ENCODE measurements at regions not wholly inside any gene's neighbourhood (a gene's known extent, or its start where the extent isn't known, plus 50 kb on each side); places are given as distances from the start of the nearest gene placed in this dataset.
A peak's percentile ranks its signal among the peaks of the same experiment; 100 is the strongest.
"Not testable (repeated sequence)": the region's sequence is repeated elsewhere in the genome, so short reads cannot be mapped to it uniquely, and the experiment has no call there.

- TF ChIP-seq CTCF (IDR thresholded peaks at IDR 0.05) = peak; percentile 73
- H3K4me1 Mint-ChIP-seq (ENCODE audit: low read depth) = peaks cover 45% of the 10 kb centered on the region
- no peaks in the 10 kb centered on the region for H3K9me3 Mint-ChIP-seq (ENCODE audit: low read depth)
- peak overlapping the region; percentile 69 for H3K27ac Mint-ChIP-seq (ENCODE audit: unreplicated experiment)
- H3K27me3 Mint-ChIP-seq (ENCODE audit: low read depth) = no peaks in the 10 kb centered on the region
- H3K4me3 Mint-ChIP-seq (ENCODE audit: unreplicated experiment) = peak overlapping the region; percentile 6
- no peaks in the 10 kb centered on the region for H3K36me3 Mint-ChIP-seq (ENCODE audit: low read depth)
- peak; percentile 57 for DNase-seq (ENCODE audit: low spot score)
These were observed 125.8 kb downstream of the MRPL14 start for GRCh38 chr6:44001318-44002066.

DNA sequence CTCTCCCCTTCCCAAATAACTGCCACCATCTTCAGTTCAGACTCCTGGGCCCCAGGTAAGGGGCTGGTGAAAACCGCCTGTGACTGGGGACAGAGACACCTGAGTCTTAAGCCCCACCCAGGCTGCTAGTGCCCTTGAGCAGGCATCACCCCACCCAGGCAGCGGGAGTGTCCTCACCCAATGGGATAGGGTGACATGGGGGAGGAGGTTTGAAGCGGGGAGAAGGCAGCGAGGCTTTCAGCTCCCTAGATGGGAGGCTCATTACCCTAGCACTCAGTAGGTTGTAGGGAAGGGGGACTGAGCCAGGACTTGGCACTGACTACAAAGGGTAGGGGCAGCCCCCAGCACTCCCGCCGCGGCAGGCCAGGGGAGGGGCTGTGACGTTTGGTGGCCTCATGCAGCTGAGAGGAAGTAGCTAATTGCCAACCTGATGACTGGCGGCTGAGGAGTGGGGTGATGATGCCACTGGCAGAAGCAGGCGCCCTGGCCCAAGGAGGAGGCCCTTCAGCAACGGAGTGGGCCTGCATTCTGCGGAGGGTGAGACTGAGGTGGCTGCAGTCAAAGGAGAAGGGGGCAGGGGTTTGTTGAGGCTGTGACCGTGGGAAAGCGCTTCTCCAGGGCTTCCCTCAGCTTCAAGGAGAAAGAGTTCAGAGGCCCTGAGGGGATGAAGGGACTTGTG lies 126.9 kb downstream of the MRPL14 start:
- Mint-ChIP-seq H3K27me3 (ENCODE audit: low read depth) (no peaks in the 10 kb centered on the region), H3K36me3 (ENCODE audit: low read depth) (no peaks in the 10 kb centered on the region), H3K27ac (ENCODE audit: unreplicated experiment) (peak overlapping the region; percentile 71), H3K9me3 (ENCODE audit: low read depth) (peaks cover 4% of the 10 kb centered on the region), H3K4me3 (ENCODE audit: unreplicated experiment) (no peak overlapping the region), H3K4me1 (ENCODE audit: low read depth) (peaks cover 44% of the 10 kb centered on the region)
- no peak for TF ChIP-seq CTCF (IDR thresholded peaks at IDR 0.05)
- DNase-seq (ENCODE audit: low spot score) = peak; percentile 69

DNA sequence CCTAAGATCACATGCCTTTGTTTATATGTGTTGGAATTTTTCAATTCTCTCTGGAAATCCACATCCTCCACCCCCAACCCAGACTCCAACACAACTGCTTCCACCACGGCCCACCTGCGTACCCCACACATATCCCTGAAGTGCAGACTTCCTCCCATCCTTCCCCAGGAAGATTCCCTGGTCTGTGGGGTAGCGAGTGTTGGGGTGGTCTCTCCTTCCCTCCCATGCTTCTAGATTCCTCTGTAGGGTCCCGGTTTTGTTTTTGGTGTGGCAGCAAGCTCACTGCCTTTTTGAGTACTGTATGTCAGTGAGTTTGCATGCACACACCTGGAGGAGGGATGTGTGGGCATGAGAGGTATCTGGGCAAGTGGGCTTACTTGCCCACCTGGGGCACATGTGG lies 127.6 kb downstream of the MRPL14 start:
- Mint-ChIP-seq H3K36me3 (ENCODE audit: low read depth) (no peaks in the 10 kb centered on the region), H3K4me3 (ENCODE audit: unreplicated experiment) (no peak overlapping the region), H3K9me3 (ENCODE audit: low read depth) (peaks cover 4% of the 10 kb centered on the region), H3K27ac (ENCODE audit: unreplicated experiment) (no peak overlapping the region), H3K27me3 (ENCODE audit: low read depth) (no peaks in the 10 kb centered on the region), H3K4me1 (ENCODE audit: low read depth) (peaks cover 37% of the 10 kb centered on the region)
- no peak for TF ChIP-seq CTCF (IDR thresholded peaks at IDR 0.05)
- peak; percentile 52 for DNase-seq (ENCODE audit: low spot score)

GRCh38 chr6:43998592-43999243 lies 128.5 kb downstream of the MRPL14 start:
- H3K27ac Mint-ChIP-seq (ENCODE audit: unreplicated experiment); H3K9me3 Mint-ChIP-seq (ENCODE audit: low read depth); H3K27me3 Mint-ChIP-seq (ENCODE audit: low read depth); H3K36me3 Mint-ChIP-seq (ENCODE audit: low read depth); H3K4me3 Mint-ChIP-seq (ENCODE audit: unreplicated experiment); DNase-seq (ENCODE audit: low spot score): not testable (repeated sequence)
- peaks cover 32% of the 10 kb centered on the region for H3K4me1 Mint-ChIP-seq (ENCODE audit: low read depth)

GRCh38 chr6:43997990-43998585 lies 129.2 kb downstream of the MRPL14 start:
- H3K27ac Mint-ChIP-seq (ENCODE audit: unreplicated experiment); H3K27me3 Mint-ChIP-seq (ENCODE audit: low read depth); H3K9me3 Mint-ChIP-seq (ENCODE audit: low read depth); H3K4me3 Mint-ChIP-seq (ENCODE audit: unreplicated experiment); H3K36me3 Mint-ChIP-seq (ENCODE audit: low read depth): not testable (repeated sequence)
- peaks cover 28% of the 10 kb centered on the region for H3K4me1 Mint-ChIP-seq (ENCODE audit: low read depth)
- peak; percentile 75 for DNase-seq (ENCODE audit: low spot score)

DNA sequence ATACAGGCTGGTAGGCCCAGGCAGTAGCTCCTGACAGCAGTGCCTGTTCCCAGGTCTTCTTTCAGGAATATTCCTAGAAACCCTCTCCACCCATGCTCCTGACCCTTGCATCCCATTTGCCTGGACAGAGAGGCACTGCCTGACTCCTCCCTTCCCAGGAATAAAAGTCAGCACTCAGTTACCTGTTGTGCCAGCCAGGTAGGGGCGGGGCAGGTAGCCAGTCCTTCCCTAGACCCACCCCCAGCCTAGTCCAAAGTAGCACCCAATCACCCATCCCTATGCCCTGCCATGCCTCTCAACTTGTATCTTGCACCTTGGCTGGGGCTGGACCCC lies 129.9 kb downstream of the MRPL14 start:
- no peak for TF ChIP-seq CTCF (IDR thresholded peaks at IDR 0.05)
- no peaks in the 10 kb centered on the region for H3K36me3 Mint-ChIP-seq (ENCODE audit: low read depth)
- peaks cover 21% of the 10 kb centered on the region for H3K4me1 Mint-ChIP-seq (ENCODE audit: low read depth)
- H3K9me3 Mint-ChIP-seq (ENCODE audit: low read depth) = peaks cover 4% of the 10 kb centered on the region
- DNase-seq (ENCODE audit: low spot score) = no peak
- no peak overlapping the region for H3K4me3 Mint-ChIP-seq (ENCODE audit: unreplicated experiment)
- H3K27ac Mint-ChIP-seq (ENCODE audit: unreplicated experiment) = no peak overlapping the region
- no peaks in the 10 kb centered on the region for H3K27me3 Mint-ChIP-seq (ENCODE audit: low read depth)

Data from chondrocyte (in vitro differentiated cells).